ENCODE measurements at regions not wholly inside any gene's neighbourhood (a gene's known extent, or its start where the extent isn't known, plus 50 kb on each side); places are given as distances from the start of the nearest gene placed in this dataset.

DNA sequence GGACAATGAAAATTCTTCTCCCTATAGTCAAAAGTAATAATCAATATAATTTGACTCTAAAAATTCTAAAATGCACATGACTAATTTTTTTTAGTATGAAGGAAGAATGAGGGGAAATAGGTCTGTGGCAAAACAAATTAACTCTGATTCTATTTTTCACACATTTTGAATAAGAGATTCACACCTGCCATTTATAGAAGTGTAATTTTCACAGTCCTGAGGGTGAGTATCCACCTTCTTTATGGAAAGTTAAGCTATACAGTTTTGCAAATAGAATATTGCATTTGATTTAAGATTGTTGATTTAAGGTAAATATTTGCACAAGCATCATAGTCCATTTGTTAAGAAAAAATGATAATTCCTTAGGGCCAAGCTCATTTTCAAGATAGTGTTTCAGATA, 417.7 kb downstream of the CHSY3 start:
- no peak overlapping the region for H3K9ac ChIP-seq (ENCODE audit: insufficient read depth in 1 of 2, low read depth in 2 of 2, low read length in 2 of 2)
- in situ Hi-C loops (cut with MboI) (no loop called here), intact Hi-C loops (cut with micrococcal nuclease) (no loop called here)
- no peak overlapping the region for H3K27ac ChIP-seq (ENCODE audit: extremely low read depth, low read depth, low read length)
- ChIA-PET POLR2A (no interaction called here), CTCF (ENCODE audit: low intra/inter-chr PET ratio) (no interaction called here)
- H3K27me3 ChIP-seq (ENCODE audit: control insufficient read depth in 2 of 2, insufficient read depth in 2 of 2, low read length in 2 of 2): no peaks in the 10 kb centered on the region
- no peak for DNase-seq (ENCODE audit: extremely low read depth in 1 of 4, low spot score in 3 of 4)
- no peak overlapping the region for H2AFZ ChIP-seq (ENCODE audit: low read depth, low read length)
- no peaks in the 10 kb centered on the region for H3K4me1 ChIP-seq (replicated peaks in 1 of 2; ENCODE audit: control insufficient read depth in 2 of 2, insufficient read depth in 2 of 2, low read length in 2 of 2)
- FAIRE-seq: no peak
- TF ChIP-seq ZNF175 (CRISPR knock-in tag; IDR thresholded peaks at IDR 0.05; ENCODE audit: low read depth): no peak
- no peak for TF ChIP-seq LCOR (CRISPR knock-in tag; IDR thresholded peaks at IDR 0.05)
- no peak overlapping the region for H3K4me2 ChIP-seq (ENCODE audit: insufficient read depth, low read length)
- H3K79me2 ChIP-seq (ENCODE audit: control insufficient read depth, insufficient read depth, low read length): no peaks in the 10 kb centered on the region
- H3K9me1 ChIP-seq (ENCODE audit: control insufficient read depth, insufficient read depth, low read length): no peaks in the 10 kb centered on the region
- H3K9me3 ChIP-seq (replicated peaks; ENCODE audit: control insufficient read depth, insufficient read depth, low read depth, low read length): 0 out of 2 replicates have a peak, but pooled peaks cover 2% of the 10 kb centered on the region
- H3K36me3 ChIP-seq (ENCODE audit: control insufficient read depth, insufficient read depth, low read length): no peaks in the 10 kb centered on the region
- H3K4me3 ChIP-seq: no peak overlapping the region
- no peaks in the 10 kb centered on the region for H4K20me1 ChIP-seq (replicated peaks; ENCODE audit: control insufficient read depth, insufficient read depth, low read length)
- BruUV-seq (replicated peaks): no TSS peak
- no peak for ATAC-seq

DNA sequence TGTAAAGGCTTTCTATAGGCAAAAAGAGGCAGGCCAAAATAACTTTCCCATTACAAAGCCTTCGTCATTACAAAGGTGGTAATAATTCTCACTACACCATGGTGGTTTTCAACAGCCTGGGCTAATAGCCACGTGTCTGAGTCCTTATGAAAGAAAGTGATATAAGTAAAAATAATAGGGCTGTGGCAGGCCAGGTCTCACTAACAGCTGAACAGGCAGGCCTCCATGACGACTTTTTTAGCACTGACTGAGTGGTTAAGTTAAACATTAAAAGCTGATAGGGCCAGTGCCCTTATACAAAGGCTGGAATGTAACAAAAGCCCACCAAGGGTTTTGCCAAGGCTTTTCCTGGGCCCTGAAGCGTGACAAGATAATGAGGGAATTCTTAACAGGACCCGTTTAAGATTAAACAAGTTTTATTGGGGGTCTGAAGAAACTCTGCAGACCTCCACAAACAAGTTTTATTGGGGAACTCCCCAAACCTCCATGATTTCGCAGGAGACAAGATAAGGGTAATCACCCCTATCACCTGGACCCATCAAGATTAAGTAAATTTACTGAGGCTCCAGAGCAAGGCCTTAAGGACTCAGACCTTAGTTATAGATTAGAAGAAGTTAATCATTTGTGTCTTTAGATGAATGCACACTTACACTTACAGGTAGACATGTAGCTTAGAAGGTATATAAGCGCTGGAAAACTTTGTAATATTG, 412.9 kb downstream of the CHSY3 start:
- 0% methylated on average over 7 of the region's 7 CpGs for WGBS (ENCODE audit: insufficient coverage, low coverage, missing lambda C conversion rate)
- no peak for FAIRE-seq
- in situ Hi-C loops (cut with MboI): no loop called here
- TF ChIP-seq, protein P1, sequence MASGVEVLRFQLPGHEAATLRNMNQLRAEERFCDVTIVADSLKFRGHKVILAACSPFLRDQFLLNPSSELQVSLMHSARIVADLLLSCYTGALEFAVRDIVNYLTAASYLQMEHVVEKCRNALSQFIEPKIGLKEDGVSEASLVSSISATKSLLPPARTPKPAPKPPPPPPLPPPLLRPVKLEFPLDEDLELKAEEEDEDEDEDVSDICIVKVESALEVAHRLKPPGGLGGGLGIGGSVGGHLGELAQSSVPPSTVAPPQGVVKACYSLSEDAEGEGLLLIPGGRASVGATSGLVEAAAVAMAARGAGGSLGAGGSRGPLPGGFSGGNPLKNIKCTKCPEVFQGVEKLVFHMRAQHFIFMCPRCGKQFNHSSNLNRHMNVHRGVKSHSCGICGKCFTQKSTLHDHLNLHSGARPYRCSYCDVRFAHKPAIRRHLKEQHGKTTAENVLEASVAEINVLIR (CRISPR knock-in tag; IDR thresholded peaks at IDR 0.05): no peak
- TF ChIP-seq, protein P2, sequence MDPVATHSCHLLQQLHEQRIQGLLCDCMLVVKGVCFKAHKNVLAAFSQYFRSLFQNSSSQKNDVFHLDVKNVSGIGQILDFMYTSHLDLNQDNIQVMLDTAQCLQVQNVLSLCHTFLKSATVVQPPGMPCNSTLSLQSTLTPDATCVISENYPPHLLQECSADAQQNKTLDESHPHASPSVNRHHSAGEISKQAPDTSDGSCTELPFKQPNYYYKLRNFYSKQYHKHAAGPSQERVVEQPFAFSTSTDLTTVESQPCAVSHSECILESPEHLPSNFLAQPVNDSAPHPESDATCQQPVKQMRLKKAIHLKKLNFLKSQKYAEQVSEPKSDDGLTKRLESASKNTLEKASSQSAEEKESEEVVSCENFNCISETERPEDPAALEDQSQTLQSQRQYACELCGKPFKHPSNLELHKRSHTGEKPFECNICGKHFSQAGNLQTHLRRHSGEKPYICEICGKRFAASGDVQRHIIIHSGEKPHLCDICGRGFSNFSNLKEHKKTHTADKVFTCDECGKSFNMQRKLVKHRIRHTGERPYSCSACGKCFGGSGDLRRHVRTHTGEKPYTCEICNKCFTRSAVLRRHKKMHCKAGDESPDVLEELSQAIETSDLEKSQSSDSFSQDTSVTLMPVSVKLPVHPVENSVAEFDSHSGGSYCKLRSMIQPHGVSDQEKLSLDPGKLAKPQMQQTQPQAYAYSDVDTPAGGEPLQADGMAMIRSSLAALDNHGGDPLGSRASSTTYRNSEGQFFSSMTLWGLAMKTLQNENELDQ (CRISPR knock-in tag; IDR thresholded peaks at IDR 0.05; ENCODE audit: borderline replicate concordance): no peak
- TF ChIP-seq TAF1 (IDR thresholded peaks at IDR 0.05; ENCODE audit: control insufficient read depth, extremely low read depth, insufficient read depth, low read length, severe bottlenecking) (no peak), RBM17 (IDR thresholded peaks at IDR 0.05; ENCODE audit: borderline replicate concordance, low read depth, low read length) (no peak), SNIP1 (IDR thresholded peaks at IDR 0.05; ENCODE audit: low read depth) (no peak)
- TF ChIP-seq, protein P3, sequence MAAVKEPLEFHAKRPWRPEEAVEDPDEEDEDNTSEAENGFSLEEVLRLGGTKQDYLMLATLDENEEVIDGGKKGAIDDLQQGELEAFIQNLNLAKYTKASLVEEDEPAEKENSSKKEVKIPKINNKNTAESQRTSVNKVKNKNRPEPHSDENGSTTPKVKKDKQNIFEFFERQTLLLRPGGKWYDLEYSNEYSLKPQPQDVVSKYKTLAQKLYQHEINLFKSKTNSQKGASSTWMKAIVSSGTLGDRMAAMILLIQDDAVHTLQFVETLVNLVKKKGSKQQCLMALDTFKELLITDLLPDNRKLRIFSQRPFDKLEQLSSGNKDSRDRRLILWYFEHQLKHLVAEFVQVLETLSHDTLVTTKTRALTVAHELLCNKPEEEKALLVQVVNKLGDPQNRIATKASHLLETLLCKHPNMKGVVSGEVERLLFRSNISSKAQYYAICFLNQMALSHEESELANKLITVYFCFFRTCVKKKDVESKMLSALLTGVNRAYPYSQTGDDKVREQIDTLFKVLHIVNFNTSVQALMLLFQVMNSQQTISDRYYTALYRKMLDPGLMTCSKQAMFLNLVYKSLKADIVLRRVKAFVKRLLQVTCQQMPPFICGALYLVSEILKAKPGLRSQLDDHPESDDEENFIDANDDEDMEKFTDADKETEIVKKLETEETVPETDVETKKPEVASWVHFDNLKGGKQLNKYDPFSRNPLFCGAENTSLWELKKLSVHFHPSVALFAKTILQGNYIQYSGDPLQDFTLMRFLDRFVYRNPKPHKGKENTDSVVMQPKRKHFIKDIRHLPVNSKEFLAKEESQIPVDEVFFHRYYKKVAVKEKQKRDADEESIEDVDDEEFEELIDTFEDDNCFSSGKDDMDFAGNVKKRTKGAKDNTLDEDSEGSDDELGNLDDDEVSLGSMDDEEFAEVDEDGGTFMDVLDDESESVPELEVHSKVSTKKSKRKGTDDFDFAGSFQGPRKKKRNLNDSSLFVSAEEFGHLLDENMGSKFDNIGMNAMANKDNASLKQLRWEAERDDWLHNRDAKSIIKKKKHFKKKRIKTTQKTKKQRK (IDR thresholded peaks at IDR 0.05; ENCODE audit: borderline replicate concordance, low read depth, low read length): no peak

More for the DNA sequence above, 412.9 kb downstream of the CHSY3 start:
- DNase-seq (ENCODE audit: extremely low read depth in 1 of 4, low spot score in 3 of 4) (no peak), ATAC-seq (no peak)
- H3K9me1 ChIP-seq (ENCODE audit: control insufficient read depth, insufficient read depth, low read length): no peaks in the 10 kb centered on the region
- H2AFZ ChIP-seq (ENCODE audit: low read depth, low read length): no peak overlapping the region
- BruUV-seq (replicated peaks): no TSS peak
- H3K9me3 ChIP-seq (replicated peaks; ENCODE audit: control insufficient read depth, insufficient read depth, low read depth, low read length): 0 out of 2 replicates have a peak, but pooled peaks cover 2% of the 10 kb centered on the region
- no peak overlapping the region for H3K4me3 ChIP-seq
- H3K79me2 ChIP-seq (ENCODE audit: control insufficient read depth, insufficient read depth, low read length): no peaks in the 10 kb centered on the region
- intact Hi-C loops (cut with micrococcal nuclease): no loop called here
- no peak overlapping the region for H3K27ac ChIP-seq (ENCODE audit: extremely low read depth, low read depth, low read length)
- no peak overlapping the region for H3K9ac ChIP-seq (ENCODE audit: insufficient read depth in 1 of 2, low read depth in 2 of 2, low read length in 2 of 2)
- H3K36me3 ChIP-seq (ENCODE audit: control insufficient read depth, insufficient read depth, low read length): no peaks in the 10 kb centered on the region
- no peaks in the 10 kb centered on the region for H3K27me3 ChIP-seq (ENCODE audit: control insufficient read depth in 2 of 2, insufficient read depth in 2 of 2, low read length in 2 of 2)
- no peaks in the 10 kb centered on the region for H4K20me1 ChIP-seq (replicated peaks; ENCODE audit: control insufficient read depth, insufficient read depth, low read length)
- CTCF ChIA-PET (ENCODE audit: low intra/inter-chr PET ratio): no interaction called here
- H3K4me2 ChIP-seq (ENCODE audit: insufficient read depth, low read length): no peak overlapping the region
- H3K4me1 ChIP-seq (replicated peaks in 1 of 2; ENCODE audit: control insufficient read depth in 2 of 2, insufficient read depth in 2 of 2, low read length in 2 of 2): no peaks in the 10 kb centered on the region
- POLR2A ChIA-PET: no interaction called here
